ENCODE measurements at regions not wholly inside any gene's neighbourhood (a gene's known extent, or its start where the extent isn't known, plus 50 kb on each side); places are given as distances from the start of the nearest gene placed in this dataset.

GRCh38 chr14:58820032-58820431 lies 182.3 kb downstream of the DACT1 start:
- TF ChIP-seq POLR2A (IDR thresholded peaks at IDR 0.05; ENCODE audit: low read depth, low read length) (no peak), POLR2AphosphoS5 (IDR thresholded peaks at IDR 0.05; ENCODE audit: low read depth, low read length) (no peak)
